GM18867 (cell line): ENCODE measurements at regions not wholly inside any gene's neighbourhood (a gene's known extent, or its start where the extent isn't known, plus 50 kb on each side); places are given as distances from the start of the nearest gene placed in this dataset.

Experiments
- ATAC-seq: cut with Tn5 transposase; IDR thresholded peaks from one replicate; pipeline ENCODE4 v1.9.1; 2021; ENCODE audit warnings: mild to moderate bottlenecking, moderate library complexity; ENCODE audit not compliant: unreplicated experiment

DNA sequence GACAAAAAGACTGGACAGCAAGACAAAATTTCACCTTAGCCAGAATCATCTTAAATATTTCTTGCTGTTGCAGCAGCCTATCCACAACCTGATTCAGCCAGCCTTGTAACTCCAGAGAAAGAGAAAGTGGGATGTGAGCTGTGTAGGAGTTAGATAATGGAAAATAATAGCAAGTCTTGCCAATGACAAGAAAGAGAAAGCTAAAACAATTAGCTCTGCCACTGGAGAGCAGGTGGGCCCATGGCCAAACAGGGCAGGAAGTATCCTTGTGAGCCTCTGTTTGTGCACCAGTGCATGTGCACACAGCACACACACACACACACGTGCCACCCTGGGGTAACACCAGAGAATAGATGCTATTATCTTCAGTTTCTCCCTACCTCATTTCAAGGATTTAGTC is 106.0 kb upstream of the CCDC196 start:
- no peak for ATAC-seq

GRCh38 chr14:66381755-66382154 is 104.4 kb upstream of the CCDC196 start:
- no peak for ATAC-seq

- ATAC-seq: no peak
Measured at GRCh38 chr14:66383257-66383656, 102.9 kb upstream of the CCDC196 start.

DNA sequence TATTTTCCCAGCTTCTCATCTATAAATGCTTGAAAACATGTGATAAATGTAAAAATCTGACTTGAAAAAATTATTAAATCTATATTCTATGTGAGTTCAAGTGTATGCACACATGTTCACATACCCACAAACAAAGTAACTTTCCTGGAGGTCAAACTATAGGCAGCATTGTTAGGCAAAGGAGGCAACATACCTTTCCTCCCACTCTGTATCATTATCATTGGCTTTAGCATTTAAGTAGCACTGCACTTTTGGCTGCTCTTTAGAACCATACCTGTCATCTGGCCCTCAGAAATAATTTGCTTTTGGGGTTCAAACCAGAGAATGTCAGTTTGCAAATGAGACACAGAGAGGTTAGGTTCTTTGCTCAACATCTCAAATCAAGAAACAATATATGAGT is 102.4 kb upstream of the CCDC196 start:
- ATAC-seq: no peak

DNA sequence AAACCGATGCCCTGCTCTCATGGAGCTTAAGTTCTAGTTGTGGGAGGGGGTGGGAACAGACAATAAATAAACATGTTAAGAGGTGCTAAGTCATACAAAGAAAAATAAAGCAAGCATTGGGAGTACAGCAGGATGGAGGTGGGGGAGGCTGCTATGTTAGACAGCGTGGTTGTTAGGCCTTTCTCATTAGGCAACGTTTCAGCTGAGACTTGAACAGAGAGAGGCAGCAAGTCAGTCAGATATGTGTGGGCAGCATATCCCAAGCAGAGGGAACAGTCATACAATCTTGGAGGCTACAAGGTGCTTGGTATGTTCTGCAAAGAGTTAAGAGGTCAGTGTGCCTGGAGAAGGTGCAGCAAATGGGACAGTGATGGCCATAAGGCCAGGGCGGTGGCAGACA is 97.7 kb upstream of the CCDC196 start:
- ATAC-seq: no peak

GRCh38 chr14:66389481-66389880 is 96.7 kb upstream of the CCDC196 start:
- ATAC-seq: no peak

GRCh38 chr14:66395300-66395699 is 90.9 kb upstream of the CCDC196 start:
- ATAC-seq: peak; percentile 83

DNA sequence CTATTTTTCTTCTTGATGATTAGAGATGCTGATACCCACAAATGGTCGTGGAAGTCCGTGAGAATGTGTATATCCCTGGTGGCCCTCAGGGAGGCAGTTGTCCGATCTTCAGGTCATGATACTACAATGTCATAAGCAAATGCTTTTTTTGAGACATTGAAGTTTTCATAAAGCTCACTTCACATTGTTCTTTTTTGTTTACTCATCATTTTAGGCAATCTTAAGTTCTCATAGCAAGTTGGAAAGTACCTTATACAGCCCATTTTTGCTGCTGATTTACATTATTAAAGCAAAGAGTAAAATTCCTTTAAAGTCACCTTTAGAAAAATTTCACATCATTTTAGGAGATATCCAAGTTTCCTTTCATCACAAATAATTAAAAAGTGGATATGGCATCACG is 90.0 kb upstream of the CCDC196 start:
- no peak for ATAC-seq

GRCh38 chr14:66398437-66398836 is 87.7 kb upstream of the CCDC196 start:
- ATAC-seq: no peak

DNA sequence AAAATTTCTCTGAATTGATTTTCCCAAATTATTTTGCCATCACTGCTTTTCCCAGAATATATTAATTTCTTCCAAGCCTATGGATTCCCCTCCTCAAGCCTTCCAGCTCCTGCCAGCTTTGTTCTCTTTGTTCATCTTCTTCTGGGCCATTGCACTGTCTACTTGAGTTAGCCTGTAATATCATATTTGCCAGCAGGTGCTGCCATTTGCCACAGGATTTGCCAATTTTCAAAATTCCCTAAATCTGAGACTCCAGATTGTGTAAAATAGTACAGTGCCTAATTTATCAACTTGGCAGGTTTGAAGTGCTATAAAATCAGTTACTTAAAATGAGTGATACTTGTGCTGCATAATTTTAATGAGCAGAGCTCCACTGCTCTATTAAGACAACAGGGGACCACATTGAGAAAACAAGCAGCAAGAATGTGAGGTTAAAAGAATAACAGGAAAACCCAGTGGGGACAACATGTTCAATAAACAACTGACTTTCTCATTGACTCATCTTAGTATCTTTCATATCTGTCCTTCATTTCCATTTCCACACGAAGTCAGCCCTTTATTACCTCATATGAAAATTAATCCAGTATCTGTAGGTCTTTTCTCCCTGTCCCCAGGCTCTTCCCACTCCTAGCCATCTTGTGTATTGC is 84.6 kb upstream of the CCDC196 start:
- ATAC-seq: no peak

DNA sequence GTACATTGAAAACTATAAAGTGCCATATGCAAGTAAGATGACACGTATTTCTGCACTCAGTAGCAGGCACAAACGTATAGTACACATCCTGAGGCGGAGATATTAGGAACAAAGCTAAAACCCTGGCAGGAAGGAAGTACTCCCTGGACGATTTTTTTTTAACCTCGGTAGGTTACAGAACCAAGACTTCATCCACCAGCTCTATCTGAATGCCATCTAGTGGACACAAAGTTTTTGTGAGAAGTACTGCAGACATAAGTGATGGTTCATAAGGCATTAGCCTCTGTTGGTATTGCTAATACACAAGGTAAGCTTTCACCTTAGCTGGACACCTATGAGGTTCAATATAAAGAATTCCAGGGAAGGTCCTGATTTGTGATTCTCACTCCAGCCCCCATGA is 83.0 kb upstream of the CCDC196 start:
- peak; percentile 60 for ATAC-seq

- ATAC-seq: no peak
Measured at GRCh38 chr14:66404051-66404545, 82.1 kb upstream of the CCDC196 start.

- no peak for ATAC-seq
Measured at GRCh38 chr14:66405158-66405557, 81.0 kb upstream of the CCDC196 start.

DNA sequence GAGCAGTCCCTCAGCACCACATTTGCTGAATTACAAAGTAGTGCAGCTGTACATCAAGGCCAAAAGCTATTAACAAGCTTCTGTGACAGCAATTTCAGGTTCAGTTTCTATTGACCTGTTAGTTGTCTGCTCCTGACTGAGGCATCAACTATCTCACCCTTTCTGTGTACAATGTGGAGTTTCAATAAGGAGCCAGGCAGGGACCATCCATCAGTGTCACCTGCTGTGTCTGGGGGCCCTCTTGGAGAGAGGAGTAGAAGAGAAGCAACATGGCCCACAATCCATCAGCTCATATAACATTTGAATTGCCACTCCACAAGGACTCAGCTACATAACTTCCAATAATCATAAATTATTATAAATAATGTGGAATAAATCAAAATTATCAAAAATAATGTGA is 72.3 kb upstream of the CCDC196 start:
- no peak for ATAC-seq

DNA sequence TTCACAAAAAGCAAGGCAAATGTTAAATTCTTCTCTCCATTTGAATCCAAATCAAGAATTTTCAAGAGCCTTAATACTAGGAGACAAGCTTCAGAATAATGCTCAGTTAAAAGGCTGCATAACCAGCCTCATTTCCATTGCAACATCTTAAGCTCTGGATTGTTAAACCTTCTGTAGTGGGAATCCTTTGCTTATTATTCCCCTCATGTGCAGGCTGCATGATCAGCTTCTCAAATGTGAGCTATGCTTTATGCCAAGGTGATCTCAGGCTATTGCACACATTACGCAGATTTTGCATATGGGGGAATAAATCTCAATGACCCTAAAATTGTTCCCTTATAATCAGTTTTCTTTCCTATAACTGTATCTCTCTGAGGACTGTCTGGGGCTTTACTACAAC is 71.7 kb upstream of the CCDC196 start:
- ATAC-seq: no peak

DNA sequence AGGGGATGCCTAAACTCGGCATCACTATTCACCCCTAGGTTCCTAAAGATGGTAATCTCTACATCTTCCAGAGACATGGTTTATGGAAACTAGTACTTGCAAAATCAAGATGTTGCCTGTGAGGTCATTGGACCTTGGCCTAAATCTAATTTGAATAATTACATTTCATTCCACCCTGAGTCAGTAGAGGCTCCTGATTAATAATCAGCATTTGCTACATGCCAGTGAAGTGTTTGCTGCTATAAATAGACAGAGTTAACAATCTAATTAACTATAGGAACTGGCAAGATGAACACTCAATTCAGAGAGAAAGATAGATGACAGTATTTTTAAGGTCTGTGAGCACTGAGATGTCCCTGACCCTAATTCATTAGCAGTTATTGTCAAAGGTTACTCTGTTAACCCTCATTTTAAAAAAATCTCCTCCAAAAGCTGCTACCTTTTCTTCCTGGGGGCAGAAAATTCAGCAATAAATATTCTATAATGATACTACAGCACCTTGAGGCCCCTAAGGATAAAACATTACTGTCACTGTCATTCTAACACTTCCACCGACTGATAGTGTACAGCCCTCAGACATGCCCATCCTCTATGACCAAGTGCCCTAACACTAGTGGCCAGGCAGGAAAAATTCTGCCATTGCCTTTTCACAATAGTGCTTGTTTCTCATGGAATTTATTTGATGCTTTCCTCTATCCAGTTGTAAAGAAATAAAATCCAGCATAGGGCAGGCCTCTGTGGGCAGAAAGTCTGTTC is 65.7 kb upstream of the CCDC196 start:
- ATAC-seq: no peak

- no peak for ATAC-seq
Measured at GRCh38 chr14:66421990-66422946, 63.9 kb upstream of the CCDC196 start.

- no peak for ATAC-seq
Measured at GRCh38 chr14:66425402-66425801, 60.8 kb upstream of the CCDC196 start.

- ATAC-seq: no peak
Measured at GRCh38 chr14:66426451-66426850, 59.7 kb upstream of the CCDC196 start.

DNA sequence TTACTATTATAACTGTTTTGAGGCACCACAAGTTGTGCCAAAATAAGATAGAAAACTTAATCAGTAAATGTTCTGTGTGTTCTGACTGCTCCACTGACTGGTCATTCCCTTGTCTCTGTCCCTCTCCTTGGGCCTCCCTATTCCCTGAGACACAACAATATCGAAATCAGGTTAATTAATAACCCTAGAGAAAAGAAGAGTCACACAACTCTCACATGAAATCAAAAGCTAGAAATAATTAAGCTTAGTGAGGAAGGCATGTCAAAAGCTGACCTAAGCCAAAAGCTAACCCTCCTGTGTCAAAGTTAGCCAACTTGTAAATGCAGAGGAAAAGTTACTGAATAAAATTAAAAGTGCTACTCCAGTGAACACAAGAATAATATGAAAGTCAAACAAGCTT is 53.8 kb upstream of the CCDC196 start:
- ATAC-seq: no peak

DNA sequence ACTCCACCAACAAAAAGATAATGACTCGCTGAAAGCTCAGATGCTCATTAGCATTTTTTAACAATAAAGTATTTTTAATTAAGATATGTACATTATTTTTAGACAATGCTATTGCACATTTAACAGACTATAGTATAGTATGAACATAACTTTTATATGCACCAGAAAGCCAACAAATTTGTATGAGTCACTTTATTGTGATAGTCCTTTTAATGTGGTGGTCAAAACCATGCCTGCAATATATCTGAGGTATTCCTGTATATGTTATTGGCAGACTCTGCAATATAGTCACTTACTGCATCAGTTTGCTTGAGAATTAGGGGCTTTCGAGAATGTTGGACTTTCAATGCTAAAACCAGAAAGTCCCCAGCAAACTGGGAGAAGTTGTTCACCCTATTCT is 51.7 kb upstream of the CCDC196 start:
- no peak for ATAC-seq
